GM23338 (cell line): ENCODE measurements at regions not wholly inside any gene's neighbourhood (a gene's known extent, or its start where the extent isn't known, plus 50 kb on each side); places are given as distances from the start of the nearest gene placed in this dataset.

Experiments
- ATAC-seq: fragments of 200-7000 bp; cut with Tn5 transposase; 3 replicates; pipeline ENCODE4 v1.9.1; 2020
- DNase-seq: peaks from one replicate; pipeline ENCODE4 v3.0.0-alpha.2; 2015; ENCODE audit warnings: low spot score
- H2AFZ ChIP-seq: fragments of 200-600 bp; sonication (generic); 2 replicates; pipeline ENCODE4 v1.8.0; 2016; ENCODE audit warnings: antibody characterized with exemption, mild to moderate bottlenecking, moderate library complexity
- H3F3A ChIP-seq: fragments of 200-600 bp; sonication (generic); replicated peaks from 2 replicates; pipeline ENCODE4 v1.8.0; 2017; ENCODE audit warnings: antibody characterized with exemption, mixed run types, low read depth
- H3K27ac ChIP-seq: fragments of 200-600 bp; sonication (generic); 2 replicates; pipeline ENCODE4 v1.6.1; 2016; ENCODE audit warnings: low read depth
- H3K27me3 ChIP-seq: fragments of 200-600 bp; sonication (generic); 2 replicates; pipeline ENCODE4 v1.8.0; 2016; ENCODE audit warnings: mild to moderate bottlenecking, mixed run types, moderate library complexity; ENCODE audit not compliant: insufficient read depth
- H3K36me3 ChIP-seq: fragments of 200-600 bp; sonication (generic); 2 replicates; pipeline ENCODE4 v1.8.0; 2016; ENCODE audit warnings: mild to moderate bottlenecking; ENCODE audit not compliant: insufficient read depth
- H3K4me1 ChIP-seq: fragments of 200-600 bp; sonication (generic); 2 replicates; pipeline ENCODE4 v1.8.0; 2016; ENCODE audit warnings: mild to moderate bottlenecking, moderate library complexity; ENCODE audit not compliant: insufficient read depth
- H3K4me2 ChIP-seq: fragments of 200-600 bp; sonication (generic); 2 replicates; pipeline ENCODE4 v1.7.1; 2017; ENCODE audit warnings: mixed run types
- H3K4me3 ChIP-seq: fragments of 200-600 bp; sonication (generic); 2 replicates; pipeline ENCODE4 v1.6.1; 2016; ENCODE audit warnings: mixed run types
- H3K79me2 ChIP-seq: fragments of 200-600 bp; sonication (generic); replicated peaks from 2 replicates; pipeline ENCODE4 v1.8.0; 2017; ENCODE audit warnings: mild to moderate bottlenecking; ENCODE audit not compliant: insufficient read depth
- H3K9me2 ChIP-seq: fragments of 200-600 bp; sonication (generic); 2 replicates; pipeline ENCODE4 v1.8.0; 2017; ENCODE audit not compliant: insufficient read depth
- H4K20me1 ChIP-seq: fragments of 200-600 bp; sonication (generic); replicated peaks from 2 replicates; pipeline ENCODE4 v1.8.0; 2017; ENCODE audit warnings: mild to moderate bottlenecking; ENCODE audit not compliant: insufficient read depth
- H3K27ac Mint-ChIP-seq: 2 replicates; pipeline ENCODE4 v1.8.0; 2020; ENCODE audit warnings: inconsistent platforms, mild to moderate bottlenecking, moderate library complexity, mixed read lengths
- H3K27me3 Mint-ChIP-seq: 3 replicates; pipeline ENCODE4 v1.8.0; 2022; ENCODE audit warnings: low read depth, mild to moderate bottlenecking, moderate library complexity, mixed read lengths, inconsistent platforms; ENCODE audit not compliant: insufficient read depth, poor library complexity
- H3K36me3 Mint-ChIP-seq: 3 replicates; pipeline ENCODE4 v1.8.0; 2021; ENCODE audit warnings: low read depth, mild to moderate bottlenecking, inconsistent platforms, moderate library complexity, mixed read lengths
- H3K4me1 Mint-ChIP-seq: 3 replicates; pipeline ENCODE4 v1.8.0; 2020; ENCODE audit warnings: mild to moderate bottlenecking, inconsistent platforms, mixed read lengths
- H3K4me3 Mint-ChIP-seq: 3 replicates; pipeline ENCODE4 v1.8.0; 2021; ENCODE audit warnings: moderate library complexity, mild to moderate bottlenecking, inconsistent platforms, mixed read lengths
- H3K9me3 Mint-ChIP-seq: 3 replicates; pipeline ENCODE4 v1.8.0; 2020; ENCODE audit warnings: moderate library complexity, mild to moderate bottlenecking, inconsistent platforms, mixed read lengths
- CREB1 ChIP-seq: fragments of 250-450 bp; sonication (Bioruptor Pico); IDR thresholded peaks from 2 replicates; pipeline ENCODE4 v1.5.0; 2020; ENCODE audit warnings: low read depth, mild to moderate bottlenecking, moderate library complexity
- CTCF ChIP-seq, 2 experiments: fragments of 200-600 bp in 1 of 2; sonication (generic) in 1 of 2; conservative IDR thresholded peaks; 2 replicates each; pipeline versions ENCODE4 v1.5.1 to v1.6.1; 2016 to 2017; ENCODE audit warnings: antibody characterized with exemption in 2 of 2, low read depth in 2 of 2, mild to moderate bottlenecking in 2 of 2, moderate library complexity in 1 of 2
- EZH2 ChIP-seq: fragments of 200-600 bp; sonication (generic); IDR thresholded peaks from one replicate; pipeline ENCODE4 v1.8.0; 2017; ENCODE audit warnings: antibody characterized with exemption, mild to moderate bottlenecking, low read depth; ENCODE audit not compliant: unreplicated experiment
- EZH2phosphoT487 ChIP-seq: fragments of 200-600 bp; sonication (generic); IDR thresholded peaks from one replicate; pipeline ENCODE4 v1.8.1; 2018; ENCODE audit warnings: antibody characterized with exemption; ENCODE audit not compliant: unreplicated experiment
- JUNB ChIP-seq: IDR thresholded peaks from one replicate; pipeline ENCODE4 v1.6.1; 2016; ENCODE audit warnings: antibody characterized with exemption; ENCODE audit not compliant: unreplicated experiment
- NANOG ChIP-seq: IDR thresholded peaks from 2 replicates; pipeline ENCODE4 v1.6.1; 2016; ENCODE audit warnings: antibody characterized with exemption, borderline replicate concordance
- POLR2AphosphoS5 ChIP-seq: IDR thresholded peaks from 2 replicates; pipeline ENCODE4 v1.6.1; 2016; ENCODE audit warnings: antibody characterized with exemption, low read depth
- STAT1 ChIP-seq: IDR thresholded peaks from one replicate; pipeline ENCODE4 v1.6.1; 2016; ENCODE audit warnings: antibody characterized with exemption; ENCODE audit not compliant: unreplicated experiment
- ZNF114 ChIP-seq: fragments of 250-450 bp; sonication (Bioruptor Pico); IDR thresholded peaks from 2 replicates; pipeline ENCODE4 v1.5.0; 2020; ENCODE audit warnings: mild to moderate bottlenecking, moderate library complexity
- ZNF331 ChIP-seq: fragments of 250-450 bp; sonication (Bioruptor Pico); IDR thresholded peaks from 2 replicates; pipeline ENCODE4 v1.5.0; 2020; ENCODE audit warnings: low read depth, mild to moderate bottlenecking, moderate library complexity
- ZNF462 ChIP-seq: fragments of 250-450 bp; sonication (Bioruptor Pico); IDR thresholded peaks from 2 replicates; pipeline ENCODE4 v1.5.0; 2020; ENCODE audit warnings: mild to moderate bottlenecking, moderate library complexity
- TF ChIP-seq, protein P1 (sequence below): IDR thresholded peaks from 2 replicates; pipeline ENCODE4 v1.6.1; 2016; ENCODE audit warnings: antibody characterized with exemption
- TF ChIP-seq, protein P2 (sequence below): IDR thresholded peaks from one replicate; pipeline ENCODE4 v1.6.1; 2018; ENCODE audit warnings: antibody characterized with exemption; ENCODE audit not compliant: unreplicated experiment

DNA sequence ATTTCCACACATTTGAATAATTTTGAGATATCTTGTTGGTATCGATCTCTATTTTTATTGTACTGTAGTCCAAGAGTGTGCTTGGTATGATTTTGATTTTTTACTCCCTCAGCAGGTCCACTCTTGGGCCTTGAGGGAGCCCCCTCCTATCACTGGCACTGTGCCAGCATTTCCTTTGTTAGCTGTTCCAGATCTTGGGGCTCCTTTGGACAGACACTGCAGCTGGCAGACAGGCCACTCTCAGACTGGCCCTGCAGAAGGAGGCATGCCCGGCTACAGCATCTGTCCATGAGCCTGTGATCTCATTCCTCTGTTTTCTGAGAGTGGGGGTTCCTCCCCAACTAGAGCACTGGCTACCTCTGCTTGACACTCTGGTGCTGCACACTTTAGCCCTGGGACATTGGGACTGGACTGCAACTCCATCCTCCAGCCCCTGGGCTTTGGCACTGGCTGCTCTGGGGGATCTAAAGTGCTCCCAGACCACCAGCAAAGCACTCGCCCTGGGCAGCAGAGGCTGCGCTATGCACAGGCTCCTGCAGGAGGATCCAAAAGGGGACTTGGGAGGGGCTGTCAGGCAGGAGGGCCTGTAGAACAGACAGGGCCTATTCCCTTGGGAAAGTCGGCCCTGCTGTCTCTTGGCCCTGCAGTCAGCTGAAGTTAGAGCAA is 271.3 kb upstream of the DMAC1 start:
- DNase-seq (peak; percentile 40), ATAC-seq (peak; percentile 94)
- peaks cover 4% of the 10 kb centered on the region for H3K4me1 Mint-ChIP-seq
- no peaks in the 10 kb centered on the region for H4K20me1 ChIP-seq
- H3K36me3 Mint-ChIP-seq = no peaks in the 10 kb centered on the region
- no peak overlapping the region for H3K4me3 Mint-ChIP-seq
- no peaks in the 10 kb centered on the region for H3K27me3 ChIP-seq
- no peaks in the 10 kb centered on the region for H3K4me1 ChIP-seq
- H3K79me2 ChIP-seq = no peaks in the 10 kb centered on the region
- H3F3A ChIP-seq = no peaks in the 10 kb centered on the region
- TF ChIP-seq CTCF (conservative IDR thresholded peaks at IDR 0.05; ENCODE audit: low read depth in 2 of 2) = no peak
- no peak for TF ChIP-seq CREB1 (CRISPR knock-in tag)
- TF ChIP-seq ZNF462 (CRISPR knock-in tag) = no peak
- no peak for TF ChIP-seq NANOG
- no peak for TF ChIP-seq ZNF331
- TF ChIP-seq ZNF114 (CRISPR knock-in tag) = no peak
- no peak for TF ChIP-seq EZH2
- TF ChIP-seq, protein P1, sequence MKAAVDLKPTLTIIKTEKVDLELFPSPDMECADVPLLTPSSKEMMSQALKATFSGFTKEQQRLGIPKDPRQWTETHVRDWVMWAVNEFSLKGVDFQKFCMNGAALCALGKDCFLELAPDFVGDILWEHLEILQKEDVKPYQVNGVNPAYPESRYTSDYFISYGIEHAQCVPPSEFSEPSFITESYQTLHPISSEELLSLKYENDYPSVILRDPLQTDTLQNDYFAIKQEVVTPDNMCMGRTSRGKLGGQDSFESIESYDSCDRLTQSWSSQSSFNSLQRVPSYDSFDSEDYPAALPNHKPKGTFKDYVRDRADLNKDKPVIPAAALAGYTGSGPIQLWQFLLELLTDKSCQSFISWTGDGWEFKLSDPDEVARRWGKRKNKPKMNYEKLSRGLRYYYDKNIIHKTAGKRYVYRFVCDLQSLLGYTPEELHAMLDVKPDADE = no peak
- no peak for TF ChIP-seq EZH2phosphoT487
- no peak for TF ChIP-seq JUNB
- TF ChIP-seq POLR2AphosphoS5 = no peak
- no peak for TF ChIP-seq STAT1
- TF ChIP-seq, protein P2, sequence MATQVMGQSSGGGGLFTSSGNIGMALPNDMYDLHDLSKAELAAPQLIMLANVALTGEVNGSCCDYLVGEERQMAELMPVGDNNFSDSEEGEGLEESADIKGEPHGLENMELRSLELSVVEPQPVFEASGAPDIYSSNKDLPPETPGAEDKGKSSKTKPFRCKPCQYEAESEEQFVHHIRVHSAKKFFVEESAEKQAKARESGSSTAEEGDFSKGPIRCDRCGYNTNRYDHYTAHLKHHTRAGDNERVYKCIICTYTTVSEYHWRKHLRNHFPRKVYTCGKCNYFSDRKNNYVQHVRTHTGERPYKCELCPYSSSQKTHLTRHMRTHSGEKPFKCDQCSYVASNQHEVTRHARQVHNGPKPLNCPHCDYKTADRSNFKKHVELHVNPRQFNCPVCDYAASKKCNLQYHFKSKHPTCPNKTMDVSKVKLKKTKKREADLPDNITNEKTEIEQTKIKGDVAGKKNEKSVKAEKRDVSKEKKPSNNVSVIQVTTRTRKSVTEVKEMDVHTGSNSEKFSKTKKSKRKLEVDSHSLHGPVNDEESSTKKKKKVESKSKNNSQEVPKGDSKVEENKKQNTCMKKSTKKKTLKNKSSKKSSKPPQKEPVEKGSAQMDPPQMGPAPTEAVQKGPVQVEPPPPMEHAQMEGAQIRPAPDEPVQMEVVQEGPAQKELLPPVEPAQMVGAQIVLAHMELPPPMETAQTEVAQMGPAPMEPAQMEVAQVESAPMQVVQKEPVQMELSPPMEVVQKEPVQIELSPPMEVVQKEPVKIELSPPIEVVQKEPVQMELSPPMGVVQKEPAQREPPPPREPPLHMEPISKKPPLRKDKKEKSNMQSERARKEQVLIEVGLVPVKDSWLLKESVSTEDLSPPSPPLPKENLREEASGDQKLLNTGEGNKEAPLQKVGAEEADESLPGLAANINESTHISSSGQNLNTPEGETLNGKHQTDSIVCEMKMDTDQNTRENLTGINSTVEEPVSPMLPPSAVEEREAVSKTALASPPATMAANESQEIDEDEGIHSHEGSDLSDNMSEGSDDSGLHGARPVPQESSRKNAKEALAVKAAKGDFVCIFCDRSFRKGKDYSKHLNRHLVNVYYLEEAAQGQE = no peak
- no peaks in the 10 kb centered on the region for H3K9me3 Mint-ChIP-seq
- no peak overlapping the region for H3K4me3 ChIP-seq
- H3K27me3 Mint-ChIP-seq = no peaks in the 10 kb centered on the region
- H3K36me3 ChIP-seq = no peaks in the 10 kb centered on the region
- H3K27ac Mint-ChIP-seq = no peak overlapping the region
- no peak overlapping the region for H3K4me2 ChIP-seq
- H2AFZ ChIP-seq = peak overlapping the region; percentile 83
- H3K27ac ChIP-seq = no peak overlapping the region
- H3K9me2 ChIP-seq = no peaks in the 10 kb centered on the region
